SK-N-SH treated with all-trans-retinoic acid at 6 μM for 48 hours (cell line): ENCODE measurements at regions not wholly inside any gene's neighbourhood (a gene's known extent, or its start where the extent isn't known, plus 50 kb on each side); places are given as distances from the start of the nearest gene placed in this dataset.

Source experiments
- ARNTL ChIP-seq: fragments of 450-650 bp; formaldehyde crosslinking; IDR thresholded peaks from 2 replicates; pipeline ENCODE4 v1.5.0; 2020; ENCODE audit warnings: low read depth, mild to moderate bottlenecking, moderate library complexity, borderline replicate concordance
- ISL1 ChIP-seq: fragments of 250-450 bp; sonication (Bioruptor Pico); IDR thresholded peaks from 2 replicates; pipeline ENCODE4 v2.1.2; 2022; ENCODE audit warnings: mild to moderate bottlenecking, moderate library complexity
- RARB ChIP-seq: fragments of 250-450 bp; sonication (Bioruptor Pico); IDR thresholded peaks from 2 replicates; pipeline ENCODE4 v1.8.0; 2021; ENCODE audit warnings: mild to moderate bottlenecking, moderate library complexity
- ZC3H10 ChIP-seq: fragments of 250-450 bp; sonication (Bioruptor Pico); IDR thresholded peaks from 2 replicates; pipeline ENCODE4 v1.5.1; 2021; ENCODE audit warnings: mild to moderate bottlenecking, moderate library complexity
- ZFP3 ChIP-seq: fragments of 250-450 bp; sonication (Bioruptor Pico); IDR thresholded peaks from 2 replicates; pipeline ENCODE4 v1.5.0; 2020; ENCODE audit warnings: mild to moderate bottlenecking, moderate library complexity
- ZNF565 ChIP-seq: fragments of 450-650 bp; formaldehyde crosslinking; conservative IDR thresholded peaks from 2 replicates; pipeline ENCODE4 v1.5.0; 2020; ENCODE audit warnings: low read depth, mild to moderate bottlenecking, moderate library complexity
- TF ChIP-seq, protein P1 (sequence below): fragments of 250-450 bp; sonication (Bioruptor Pico); IDR thresholded peaks from 2 replicates; pipeline ENCODE4 v1.8.0; 2020; ENCODE audit warnings: mild to moderate bottlenecking, moderate library complexity, borderline replicate concordance
- TF ChIP-seq, protein P2 (sequence below): fragments of 250-450 bp; sonication (Bioruptor Pico); IDR thresholded peaks from 2 replicates; pipeline ENCODE4 v1.5.1; 2020; ENCODE audit warnings: low read depth, mild to moderate bottlenecking, moderate library complexity

DNA sequence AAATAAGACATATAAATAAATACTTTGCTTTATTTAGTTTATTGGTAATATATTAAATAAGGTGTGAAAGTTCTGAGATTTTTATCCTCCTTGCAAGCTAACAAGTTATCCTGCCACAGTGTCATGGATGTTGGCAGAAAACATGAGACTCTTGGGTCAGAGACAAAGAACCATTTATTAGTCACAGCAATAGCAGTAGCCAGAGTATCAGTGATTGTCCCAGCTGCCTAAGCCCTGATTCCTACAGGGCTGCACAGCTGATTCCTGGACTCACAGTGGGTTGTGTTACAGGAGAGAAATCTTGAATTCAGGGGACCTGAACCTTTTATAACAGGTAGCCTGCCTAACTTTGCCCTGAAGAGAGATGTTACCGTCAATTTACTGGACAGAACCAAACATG, 304.5 kb upstream of the ZNF608 start:
- no peak for TF ChIP-seq ZC3H10 (CRISPR knock-in tag)
- TF ChIP-seq, protein P1, sequence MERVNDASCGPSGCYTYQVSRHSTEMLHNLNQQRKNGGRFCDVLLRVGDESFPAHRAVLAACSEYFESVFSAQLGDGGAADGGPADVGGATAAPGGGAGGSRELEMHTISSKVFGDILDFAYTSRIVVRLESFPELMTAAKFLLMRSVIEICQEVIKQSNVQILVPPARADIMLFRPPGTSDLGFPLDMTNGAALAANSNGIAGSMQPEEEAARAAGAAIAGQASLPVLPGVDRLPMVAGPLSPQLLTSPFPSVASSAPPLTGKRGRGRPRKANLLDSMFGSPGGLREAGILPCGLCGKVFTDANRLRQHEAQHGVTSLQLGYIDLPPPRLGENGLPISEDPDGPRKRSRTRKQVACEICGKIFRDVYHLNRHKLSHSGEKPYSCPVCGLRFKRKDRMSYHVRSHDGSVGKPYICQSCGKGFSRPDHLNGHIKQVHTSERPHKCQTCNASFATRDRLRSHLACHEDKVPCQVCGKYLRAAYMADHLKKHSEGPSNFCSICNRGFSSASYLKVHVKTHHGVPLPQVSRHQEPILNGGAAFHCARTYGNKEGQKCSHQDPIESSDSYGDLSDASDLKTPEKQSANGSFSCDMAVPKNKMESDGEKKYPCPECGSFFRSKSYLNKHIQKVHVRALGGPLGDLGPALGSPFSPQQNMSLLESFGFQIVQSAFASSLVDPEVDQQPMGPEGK, result no peak
- TF ChIP-seq RARB (CRISPR knock-in tag), result no peak
- no peak for TF ChIP-seq ZFP3 (CRISPR knock-in tag)
- TF ChIP-seq, protein P2, sequence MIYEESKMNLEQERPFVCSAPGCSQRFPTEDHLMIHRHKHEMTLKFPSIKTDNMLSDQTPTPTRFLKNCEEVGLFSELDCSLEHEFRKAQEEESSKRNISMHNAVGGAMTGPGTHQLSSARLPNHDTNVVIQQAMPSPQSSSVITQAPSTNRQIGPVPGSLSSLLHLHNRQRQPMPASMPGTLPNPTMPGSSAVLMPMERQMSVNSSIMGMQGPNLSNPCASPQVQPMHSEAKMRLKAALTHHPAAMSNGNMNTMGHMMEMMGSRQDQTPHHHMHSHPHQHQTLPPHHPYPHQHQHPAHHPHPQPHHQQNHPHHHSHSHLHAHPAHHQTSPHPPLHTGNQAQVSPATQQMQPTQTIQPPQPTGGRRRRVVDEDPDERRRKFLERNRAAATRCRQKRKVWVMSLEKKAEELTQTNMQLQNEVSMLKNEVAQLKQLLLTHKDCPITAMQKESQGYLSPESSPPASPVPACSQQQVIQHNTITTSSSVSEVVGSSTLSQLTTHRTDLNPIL, result no peak
- no peak for TF ChIP-seq ISL1 (CRISPR knock-in tag)
- no peak for TF ChIP-seq ZNF565
- TF ChIP-seq ARNTL (CRISPR knock-in tag), result no peak
